ENCODE measurements at regions not wholly inside any gene's neighbourhood (a gene's known extent, or its start where the extent isn't known, plus 50 kb on each side); places are given as distances from the start of the nearest gene placed in this dataset.

GRCh38 chr11:116498161-116498560 is 274.6 kb downstream of the BUD13 start:
- TF ChIP-seq CTCF (IDR thresholded peaks at IDR 0.05; ENCODE audit: low read depth, low read length) (no peak), EZH2phosphoT487 (IDR thresholded peaks at IDR 0.05; ENCODE audit: low read depth) (no peak)

Data from OCI-LY3 (cell line).